ENCODE measurements at regions not wholly inside any gene's neighbourhood (a gene's known extent, or its start where the extent isn't known, plus 50 kb on each side); places are given as distances from the start of the nearest gene placed in this dataset.

- TF ChIP-seq CTCF (conservative IDR thresholded peaks at IDR 0.05) (no peak), EZH2 (IDR thresholded peaks at IDR 0.05; ENCODE audit: low read depth) (no peak)
These were observed 56.1 kb upstream of the SOX9 start for GRCh38 chr17:72064606-72065193.

Measured in PC-9 (cell line).